Erythroblast (primary cell): ENCODE measurements at regions not wholly inside any gene's neighbourhood (a gene's known extent, or its start where the extent isn't known, plus 50 kb on each side); places are given as distances from the start of the nearest gene placed in this dataset.

Experiments used
- GATA1 ChIP-seq: IDR thresholded peaks from 2 replicates; pipeline ENCODE4 v1.6.1; 2011; ENCODE audit warnings: low read depth, mild to moderate bottlenecking, control low read depth, low read length, moderate library complexity
- POLR2A ChIP-seq: IDR thresholded peaks from 2 replicates; pipeline ENCODE4 v1.6.1; 2011; ENCODE audit warnings: mild to moderate bottlenecking, low read length

GRCh38 chr7:85627791-85628586, 441.1 kb upstream of the SEMA3D start:
- TF ChIP-seq POLR2A, result no peak
- TF ChIP-seq GATA1, result no peak
